Bronchial epithelial cell (primary cell): ENCODE measurements at regions not wholly inside any gene's neighbourhood (a gene's known extent, or its start where the extent isn't known, plus 50 kb on each side); places are given as distances from the start of the nearest gene placed in this dataset.

ENCODE experiments used
- DNase-seq: peaks from one replicate; pipeline ENCODE4 v3.0.0-alpha.2; 2010; ENCODE audit warnings: low read depth
- FAIRE-seq: peaks from 2 replicates; lab custom pipeline; 2011; peaks lifted over from hg19 to GRCh38; lab: Jason Lieb, UNC
- H3K27me3 ChIP-seq: 2 replicates; pipeline ENCODE4 v1.5.1; 2011; ENCODE audit warnings: low read length; ENCODE audit not compliant: control insufficient read depth, insufficient read depth
- H3K36me3 ChIP-seq: 2 replicates; pipeline ENCODE4 v1.5.1; 2011; ENCODE audit warnings: low read length; ENCODE audit not compliant: control insufficient read depth, insufficient read depth
- H3K4me3 ChIP-seq: 2 replicates; pipeline ENCODE4 v1.5.1; 2011; ENCODE audit warnings: mild to moderate bottlenecking, low read depth, low read length, control low read depth
- TF ChIP-seq, protein P1 (sequence below): IDR thresholded peaks from 2 replicates; pipeline ENCODE4 v1.5.1; 2011; ENCODE audit warnings: mild to moderate bottlenecking, moderate library complexity, low read length, control low read depth, inconsistent platforms; ENCODE audit not compliant: insufficient read depth, severe bottlenecking

DNA sequence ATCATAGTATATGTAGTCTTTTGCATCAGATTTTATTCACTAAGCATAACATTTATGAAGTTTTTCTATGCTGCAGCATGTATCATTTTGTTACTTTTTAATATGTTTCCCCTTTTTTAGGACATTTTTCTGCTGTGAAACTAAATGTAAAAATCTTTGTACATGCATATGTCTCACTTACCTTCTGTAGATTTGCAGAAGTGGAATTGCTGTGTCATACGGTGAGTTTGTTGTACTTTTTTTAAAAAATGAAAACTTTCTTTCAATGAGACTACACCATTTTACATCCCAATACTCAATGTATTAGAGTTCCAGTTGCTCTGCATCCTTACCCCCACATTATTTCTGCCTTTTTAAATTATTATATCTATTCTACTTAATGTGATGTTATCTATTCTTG lies 868.9 kb downstream of the PDHA2 start:
- DNase-seq (no peak), FAIRE-seq (no peak)
- Histone ChIP-seq H3K27me3 (no peaks in the 10 kb centered on the region), H3K4me3 (no peak overlapping the region), H3K36me3 (no peaks in the 10 kb centered on the region)
- TF ChIP-seq, protein P1, sequence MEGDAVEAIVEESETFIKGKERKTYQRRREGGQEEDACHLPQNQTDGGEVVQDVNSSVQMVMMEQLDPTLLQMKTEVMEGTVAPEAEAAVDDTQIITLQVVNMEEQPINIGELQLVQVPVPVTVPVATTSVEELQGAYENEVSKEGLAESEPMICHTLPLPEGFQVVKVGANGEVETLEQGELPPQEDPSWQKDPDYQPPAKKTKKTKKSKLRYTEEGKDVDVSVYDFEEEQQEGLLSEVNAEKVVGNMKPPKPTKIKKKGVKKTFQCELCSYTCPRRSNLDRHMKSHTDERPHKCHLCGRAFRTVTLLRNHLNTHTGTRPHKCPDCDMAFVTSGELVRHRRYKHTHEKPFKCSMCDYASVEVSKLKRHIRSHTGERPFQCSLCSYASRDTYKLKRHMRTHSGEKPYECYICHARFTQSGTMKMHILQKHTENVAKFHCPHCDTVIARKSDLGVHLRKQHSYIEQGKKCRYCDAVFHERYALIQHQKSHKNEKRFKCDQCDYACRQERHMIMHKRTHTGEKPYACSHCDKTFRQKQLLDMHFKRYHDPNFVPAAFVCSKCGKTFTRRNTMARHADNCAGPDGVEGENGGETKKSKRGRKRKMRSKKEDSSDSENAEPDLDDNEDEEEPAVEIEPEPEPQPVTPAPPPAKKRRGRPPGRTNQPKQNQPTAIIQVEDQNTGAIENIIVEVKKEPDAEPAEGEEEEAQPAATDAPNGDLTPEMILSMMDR = no peak

DNA sequence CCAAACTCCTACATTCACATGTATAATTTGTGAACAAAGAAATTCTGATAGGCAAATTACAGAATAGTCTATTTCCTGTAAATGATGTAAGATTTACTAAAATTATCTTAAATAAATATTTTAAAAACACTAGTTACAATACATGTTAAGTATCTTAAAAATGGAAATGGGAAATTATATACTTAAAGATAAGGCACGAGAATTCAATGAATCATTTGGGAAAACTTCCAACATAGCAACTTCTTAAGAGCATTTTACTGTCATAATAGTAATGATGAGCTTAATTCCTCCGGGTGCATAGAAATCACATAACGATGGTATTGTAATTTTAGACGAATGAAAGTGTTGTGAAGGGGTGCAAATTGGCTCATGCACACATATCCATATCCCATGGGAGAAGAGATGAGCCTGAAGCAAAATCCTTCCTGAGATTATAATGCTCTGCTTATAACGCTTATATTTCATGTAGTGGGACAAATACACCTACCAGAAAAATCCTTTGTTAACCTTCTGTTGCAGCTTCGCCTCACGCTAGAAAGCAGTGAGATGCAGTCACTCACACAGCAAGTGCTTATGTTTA lies 873.5 kb downstream of the PDHA2 start:
- TF ChIP-seq, protein P1 = no peak
- DNase-seq = no peak
- FAIRE-seq = no peak
- no peaks in the 10 kb centered on the region for H3K27me3 ChIP-seq
- H3K4me3 ChIP-seq = no peak overlapping the region
- no peaks in the 10 kb centered on the region for H3K36me3 ChIP-seq

DNA sequence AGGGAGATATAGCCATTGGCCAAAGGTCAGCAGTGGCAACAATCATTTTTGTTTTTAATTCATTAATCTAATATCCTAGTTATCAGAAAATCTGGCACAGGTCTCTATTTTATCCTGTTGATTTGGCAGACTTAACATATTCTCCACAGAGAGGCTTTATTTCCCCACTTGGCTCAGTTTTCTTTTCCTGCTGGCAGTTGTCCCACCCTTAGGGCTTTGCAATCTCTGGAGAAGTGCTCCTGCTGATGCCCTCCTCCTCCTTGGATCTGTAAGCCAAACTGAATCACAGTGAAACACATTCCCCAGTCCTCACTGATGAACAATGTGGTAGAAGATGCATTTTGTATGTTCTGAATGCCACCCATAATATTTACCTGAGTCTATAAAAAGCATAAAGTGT lies 889.7 kb downstream of the PDHA2 start:
- DNase-seq (no peak), FAIRE-seq (no peak)
- TF ChIP-seq, protein P1 = no peak
- H3K27me3 ChIP-seq = no peaks in the 10 kb centered on the region
- H3K4me3 ChIP-seq = no peak overlapping the region
- no peaks in the 10 kb centered on the region for H3K36me3 ChIP-seq

DNA sequence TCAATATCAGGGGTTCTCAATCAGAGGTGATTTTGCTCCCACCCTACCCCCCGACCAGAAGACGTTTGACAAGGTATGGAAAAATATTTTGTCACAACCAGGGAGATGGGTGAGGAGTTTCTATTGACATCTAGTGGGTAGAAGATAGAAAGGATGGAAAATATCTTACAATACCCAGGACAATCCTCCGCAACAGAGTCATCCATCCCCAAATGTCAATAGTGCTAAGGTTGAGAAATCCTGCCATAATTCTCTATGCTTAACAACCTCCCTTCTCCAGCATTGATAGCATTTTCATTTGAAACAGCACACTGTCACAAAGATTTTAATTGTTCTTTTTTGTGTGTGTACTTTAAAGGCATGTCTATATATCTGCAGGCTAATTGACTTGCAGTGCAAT lies 890.5 kb downstream of the PDHA2 start:
- TF ChIP-seq, protein P1 = no peak
- H3K4me3 ChIP-seq = no peak overlapping the region
- DNase-seq = no peak
- H3K27me3 ChIP-seq = no peaks in the 10 kb centered on the region
- H3K36me3 ChIP-seq = no peaks in the 10 kb centered on the region
- no peak for FAIRE-seq

DNA sequence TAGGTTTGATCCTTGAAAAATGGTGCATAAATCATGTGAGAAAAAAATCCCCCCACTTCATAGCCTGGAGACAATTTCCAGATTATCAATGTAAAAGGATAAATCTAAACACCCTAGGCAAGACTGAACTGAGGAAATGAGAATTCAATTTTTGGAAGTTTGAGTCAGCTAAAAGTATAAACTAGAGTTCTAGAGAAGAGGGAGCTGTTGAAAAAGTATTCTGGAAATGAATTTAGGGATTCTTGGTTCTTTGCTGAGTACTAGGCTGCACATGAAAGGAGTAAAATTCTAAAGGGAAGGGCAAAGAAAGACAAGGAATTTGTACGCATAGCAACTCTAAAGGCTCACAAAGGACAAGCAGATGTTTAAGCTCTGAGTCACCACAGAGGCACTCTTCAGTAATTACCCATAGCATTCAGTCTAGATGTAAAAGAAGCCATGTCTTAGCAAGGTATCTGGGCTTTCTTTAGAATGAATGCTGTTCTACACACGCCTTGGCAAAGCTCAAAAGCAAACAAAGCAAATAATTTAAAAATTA lies 896.5 kb downstream of the PDHA2 start:
- Histone ChIP-seq H3K4me3 (no peak overlapping the region), H3K36me3 (no peaks in the 10 kb centered on the region), H3K27me3 (no peaks in the 10 kb centered on the region)
- no peak for FAIRE-seq
- TF ChIP-seq, protein P1 = no peak
- peak; percentile 47 for DNase-seq

DNA sequence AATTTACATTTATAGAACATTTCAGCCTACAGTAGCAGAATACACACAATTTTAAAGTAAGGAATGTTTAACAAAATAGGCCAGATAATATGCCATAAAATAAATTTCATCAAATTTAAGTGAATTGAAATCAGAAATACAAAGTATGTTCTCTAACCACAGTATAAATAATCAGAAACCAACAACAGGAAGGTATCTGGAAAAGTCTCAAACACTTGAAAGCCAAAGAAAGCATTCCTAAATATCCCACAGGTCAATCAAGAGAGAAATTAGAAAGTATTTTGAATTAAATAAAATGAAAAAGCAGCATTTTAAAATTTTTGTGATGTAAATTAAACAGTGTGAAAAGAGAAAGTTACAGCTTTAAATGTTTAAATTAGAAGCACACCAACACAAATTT lies 899.2 kb downstream of the PDHA2 start:
- Histone ChIP-seq H3K36me3 (no peaks in the 10 kb centered on the region), H3K4me3 (no peak overlapping the region), H3K27me3 (no peaks in the 10 kb centered on the region)
- TF ChIP-seq, protein P1 = no peak
- FAIRE-seq (no peak), DNase-seq (no peak)
